HG02642 (cell line): ENCODE measurements at regions not wholly inside any gene's neighbourhood (a gene's known extent, or its start where the extent isn't known, plus 50 kb on each side); places are given as distances from the start of the nearest gene placed in this dataset.

Experiments
- ATAC-seq: cut with Tn5 transposase; IDR thresholded peaks from one replicate; pipeline ENCODE4 v1.9.1; 2021; ENCODE audit warnings: mild to moderate bottlenecking; ENCODE audit not compliant: unreplicated experiment, poor library complexity

DNA sequence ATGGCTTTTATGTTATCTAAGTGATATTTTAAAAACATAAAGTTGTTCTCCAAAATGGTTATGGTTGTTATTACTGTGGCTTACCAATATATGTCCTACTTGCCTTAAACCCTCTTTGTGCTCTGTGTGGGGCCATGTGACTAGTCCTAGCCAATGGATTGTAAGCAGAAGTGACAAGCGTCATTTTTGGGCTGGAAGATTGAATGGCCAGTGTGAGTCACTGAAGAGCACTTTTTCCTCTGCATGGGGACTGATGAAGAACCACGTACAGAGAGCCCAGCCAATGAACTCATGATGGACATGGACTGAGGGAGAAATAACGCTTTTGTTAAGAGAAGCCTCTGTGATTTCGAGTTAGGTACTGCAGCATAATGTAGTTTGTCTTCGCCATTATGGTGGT lies 332.7 kb downstream of the EDEM1 start:
- no peak for ATAC-seq

DNA sequence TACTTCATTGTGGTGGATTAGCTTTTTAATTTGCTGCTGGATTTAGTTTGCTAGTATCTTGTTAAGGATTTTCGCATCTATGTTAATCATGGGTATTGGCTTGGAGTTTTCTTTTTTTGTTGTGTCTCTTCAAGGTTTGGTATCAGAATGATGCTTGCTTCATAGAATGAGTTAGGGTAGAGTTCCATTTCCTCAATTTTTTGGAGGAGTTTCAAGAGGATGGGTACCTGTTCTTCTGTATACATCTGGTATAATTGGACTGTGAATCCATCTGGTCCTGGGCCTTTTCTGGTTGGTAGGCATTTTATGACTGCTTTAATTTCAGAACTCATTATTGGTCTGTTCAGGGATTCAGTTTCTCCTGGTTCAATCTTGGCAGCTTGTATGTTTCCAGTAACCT lies 335.6 kb downstream of the EDEM1 start:
- ATAC-seq: no peak

DNA sequence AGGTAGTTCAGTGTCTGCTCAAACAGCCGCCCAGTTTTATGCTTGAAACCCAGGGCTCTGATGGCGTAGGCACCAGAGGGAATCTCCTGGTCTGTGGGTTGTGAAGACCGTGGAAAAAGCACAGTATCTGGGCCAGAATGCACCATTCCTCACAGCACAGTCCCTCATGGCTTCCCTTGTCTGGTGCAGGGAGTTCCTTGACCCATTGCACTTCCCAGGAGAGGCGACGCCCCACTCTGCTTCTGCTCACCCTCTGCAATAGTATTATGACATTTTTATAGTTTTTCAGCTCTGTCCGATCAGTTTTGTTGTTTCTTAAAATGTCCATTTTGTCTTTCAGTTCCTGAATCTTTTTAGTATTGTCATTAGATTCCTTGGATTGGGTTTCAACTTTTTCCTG lies 343.5 kb downstream of the EDEM1 start:
- no peak for ATAC-seq

DNA sequence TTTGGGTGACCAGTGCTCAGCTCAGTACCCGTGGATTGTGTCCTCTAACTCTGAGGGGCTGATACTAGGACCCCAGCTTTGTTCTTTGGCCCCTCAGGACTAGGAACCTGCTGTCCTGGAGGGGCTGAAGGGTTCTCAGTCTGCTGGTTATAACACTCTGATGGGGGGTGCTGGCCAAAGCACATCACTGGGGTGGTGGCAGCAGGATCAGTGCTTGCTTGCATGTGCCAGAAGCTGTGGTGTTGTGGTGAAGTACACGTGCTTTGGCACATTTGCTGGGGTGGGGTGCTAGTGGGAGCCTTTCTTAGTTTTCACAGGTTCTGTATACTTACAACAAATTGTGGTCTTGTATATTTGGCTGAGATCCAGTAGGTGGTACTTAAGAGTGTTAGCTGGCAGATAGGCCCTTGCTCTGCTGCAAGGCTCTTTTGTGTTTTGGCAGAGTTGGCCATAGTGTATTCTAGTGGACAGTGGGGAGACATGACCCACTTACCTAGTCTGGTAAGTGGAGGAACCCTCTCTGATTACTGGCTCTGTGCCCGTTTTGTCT lies 344.3 kb downstream of the EDEM1 start:
- no peak for ATAC-seq

DNA sequence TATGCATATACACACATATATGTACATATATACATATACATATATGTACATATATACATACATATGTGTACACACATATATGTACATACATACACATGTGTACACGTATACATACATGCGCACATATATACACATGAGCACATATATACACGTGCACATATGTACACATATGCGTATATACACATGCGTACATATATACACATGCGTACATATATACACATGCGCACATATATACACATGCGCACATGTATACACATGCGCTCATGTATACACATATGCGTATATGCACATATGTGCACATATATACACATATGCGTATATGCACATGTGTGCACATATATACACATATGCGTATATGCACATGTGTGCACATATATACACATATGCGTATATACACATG lies 353.0 kb downstream of the EDEM1 start:
- no peak for ATAC-seq

DNA sequence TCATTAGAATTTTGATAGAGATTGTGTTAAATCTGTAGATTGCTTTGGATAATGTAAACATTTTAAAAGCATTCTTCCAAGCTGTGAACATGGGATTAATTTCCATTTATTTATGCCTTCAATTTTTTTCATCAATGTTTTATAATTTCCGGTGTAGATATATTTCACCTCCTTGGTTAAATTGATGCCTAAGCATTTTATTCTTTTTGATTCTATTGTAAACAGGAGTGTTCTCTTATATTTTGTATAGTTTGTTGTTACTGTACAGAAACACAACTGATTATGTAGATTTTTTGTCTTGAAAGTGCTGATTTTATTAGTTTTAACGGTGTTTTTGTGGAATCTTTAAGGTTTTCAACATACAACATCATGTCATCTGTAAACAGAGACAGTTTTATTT lies 355.0 kb downstream of the EDEM1 start:
- ATAC-seq: no peak

DNA sequence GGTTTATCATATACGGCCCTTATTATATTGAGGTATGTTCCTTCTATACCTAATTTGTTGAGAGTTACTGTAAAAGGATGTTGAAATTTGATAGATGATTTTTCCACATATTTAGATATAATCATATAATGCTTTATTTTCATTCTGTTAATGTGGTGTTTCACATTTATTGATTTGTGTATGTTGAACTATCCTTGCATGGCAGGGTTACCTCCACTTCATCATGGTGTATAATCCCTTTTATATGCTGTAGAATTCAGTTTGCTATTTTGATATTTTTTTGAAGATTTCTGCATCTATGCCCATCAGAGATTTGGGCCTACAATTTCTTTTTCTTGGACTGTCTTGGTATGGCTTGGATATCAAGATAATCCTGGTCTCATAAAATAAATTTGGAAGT lies 355.5 kb downstream of the EDEM1 start:
- no peak for ATAC-seq

DNA sequence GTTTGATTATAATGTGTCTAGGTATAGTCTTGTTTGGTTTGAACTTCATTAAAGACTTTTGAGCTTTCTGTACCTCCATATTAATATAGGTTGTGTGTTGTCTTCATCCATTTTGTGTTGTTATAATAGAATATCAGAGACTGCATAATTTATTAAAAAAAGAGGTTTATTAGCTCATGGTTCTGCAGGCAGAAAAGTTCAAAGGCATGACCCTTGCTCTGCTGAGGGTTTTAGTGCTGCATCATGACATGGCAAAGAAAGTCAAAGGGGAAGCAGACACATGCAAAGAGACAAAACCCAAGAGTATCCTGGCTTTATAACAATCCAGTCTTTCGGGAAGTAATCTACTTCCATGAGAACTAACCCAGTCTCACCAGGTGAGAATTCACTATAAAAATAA lies 358.2 kb downstream of the EDEM1 start:
- no peak for ATAC-seq

DNA sequence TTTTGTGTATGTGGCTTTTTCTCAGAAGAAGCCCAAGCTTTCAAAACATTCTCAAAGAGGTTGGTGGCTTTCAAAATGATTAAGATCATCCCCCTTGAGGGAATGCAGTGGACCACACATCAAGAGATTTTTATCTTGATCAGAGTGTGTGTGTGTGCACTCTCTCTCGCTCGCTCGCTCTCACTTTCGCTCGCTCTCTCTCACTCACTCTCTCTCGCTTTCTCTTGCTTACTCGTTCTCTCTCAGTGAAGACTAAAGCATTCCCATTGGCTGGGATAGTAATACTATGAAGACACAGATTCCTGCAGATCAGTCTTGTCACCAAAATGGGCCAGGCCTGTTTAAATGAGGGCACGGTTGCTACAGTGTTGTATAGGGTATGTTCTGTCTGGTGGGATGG lies 365.7 kb downstream of the EDEM1 start:
- no peak for ATAC-seq

DNA sequence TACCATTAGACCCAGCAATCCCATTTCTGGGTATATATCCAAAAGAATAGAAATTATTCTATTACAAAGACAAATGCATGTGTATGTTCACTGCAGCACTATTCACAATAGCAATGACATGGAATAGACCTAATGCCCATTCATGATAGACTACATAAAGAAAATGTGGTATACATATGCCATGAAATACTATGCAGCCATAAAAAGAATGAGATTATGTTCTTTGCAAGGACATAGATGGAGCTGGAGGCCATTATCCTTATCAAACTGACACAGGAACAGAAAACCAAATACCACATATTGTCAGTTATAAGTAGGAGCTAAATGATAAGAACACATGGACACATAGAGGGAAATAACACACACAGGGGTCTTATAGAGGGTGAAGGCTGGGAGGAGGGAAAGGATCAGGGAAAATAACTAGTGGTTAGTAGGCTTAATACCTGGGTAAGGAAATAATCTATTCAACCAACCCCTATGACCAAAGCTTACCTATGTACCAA lies 366.8 kb downstream of the EDEM1 start:
- ATAC-seq: no peak

DNA sequence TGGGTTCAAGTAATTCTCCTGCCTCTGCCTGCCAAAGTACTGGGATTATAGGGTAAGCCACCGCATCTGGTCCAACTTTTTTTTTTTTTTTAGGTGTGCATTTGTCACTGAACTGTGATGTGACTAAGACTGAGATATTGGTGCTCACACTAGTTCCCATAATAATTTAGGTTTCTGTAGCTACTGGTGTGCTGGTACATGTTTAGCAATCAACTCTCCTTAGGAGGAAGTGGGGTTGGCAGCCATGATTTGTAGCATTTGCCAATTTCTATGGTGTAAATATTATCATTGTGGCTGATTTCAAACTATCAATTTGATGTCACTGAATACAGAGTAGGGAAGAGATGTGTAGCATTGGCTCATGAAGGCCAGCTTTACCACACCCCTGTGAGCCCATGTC lies 372.7 kb downstream of the EDEM1 start:
- ATAC-seq: no peak

DNA sequence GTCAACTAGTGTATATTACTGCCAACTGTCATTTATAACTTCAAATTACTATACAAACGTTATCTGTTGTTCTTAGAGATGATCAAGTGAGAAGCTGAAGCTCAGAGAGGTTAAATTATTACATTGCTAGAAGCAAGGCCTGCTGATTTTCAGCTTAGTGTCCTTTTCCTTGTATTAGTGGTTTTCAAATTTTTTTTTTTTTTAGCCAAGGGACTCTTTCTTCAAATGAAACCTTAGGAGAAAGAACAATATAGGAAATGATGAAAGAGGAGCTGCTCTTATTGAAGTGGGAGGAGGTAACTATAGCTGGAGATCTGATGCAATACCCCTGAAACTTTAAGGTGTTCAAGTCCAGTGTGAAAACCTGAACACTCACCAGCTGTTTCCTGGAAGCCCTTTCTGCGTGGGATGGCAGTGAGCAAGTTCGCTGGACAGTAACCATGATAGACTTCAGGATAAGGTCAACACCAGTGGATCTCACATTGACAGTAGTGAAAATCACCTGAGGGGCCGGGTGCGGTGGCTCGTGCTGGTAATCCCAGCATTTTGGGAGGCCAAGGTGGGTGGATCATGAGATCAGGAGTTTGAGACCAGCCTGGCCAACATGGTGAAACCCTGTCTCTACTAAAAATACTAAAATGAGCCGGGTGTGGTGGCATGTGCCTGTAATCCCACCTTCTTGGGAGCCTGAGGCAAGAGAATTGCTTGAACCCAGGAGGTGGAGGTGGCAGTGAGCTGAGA lies 376.2 kb downstream of the EDEM1 start:
- no peak for ATAC-seq

DNA sequence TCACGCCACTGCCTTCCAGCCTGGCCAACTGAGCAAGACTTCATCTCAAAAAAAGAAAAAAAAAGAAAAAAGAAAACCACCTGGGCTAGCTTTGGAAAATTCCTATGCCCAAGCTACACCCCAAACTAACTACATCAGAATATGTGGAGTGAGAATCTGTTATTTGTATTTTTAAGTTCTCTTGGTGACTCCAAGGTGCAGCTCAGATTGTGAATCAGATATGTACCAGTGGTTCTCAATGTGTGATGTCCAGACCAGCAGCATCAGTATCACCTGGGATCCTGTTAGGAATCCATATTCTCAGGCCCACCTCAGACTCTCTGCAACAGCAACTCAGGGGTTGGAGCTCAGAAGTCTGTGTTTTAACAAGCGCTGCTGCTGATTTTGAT lies 376.8 kb downstream of the EDEM1 start:
- ATAC-seq: no peak

DNA sequence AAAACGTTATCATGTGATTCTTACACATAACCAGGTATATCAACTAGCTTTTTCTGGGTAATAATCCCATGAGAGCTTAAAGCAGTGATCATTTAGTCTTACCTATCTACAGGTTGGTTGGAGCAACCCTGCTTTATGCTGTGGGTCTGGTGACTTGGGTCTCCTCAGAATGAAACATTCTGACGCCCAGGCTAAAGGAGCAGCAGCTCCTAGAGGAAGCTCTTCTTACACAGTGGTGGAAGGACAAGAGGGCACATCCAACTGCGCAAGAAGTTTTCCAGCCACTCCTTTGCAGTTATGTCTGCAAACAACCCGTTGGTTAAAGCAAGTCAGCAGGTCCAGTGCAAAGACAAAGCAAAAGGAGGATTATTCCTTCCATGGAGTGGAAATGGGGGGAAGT lies 377.5 kb downstream of the EDEM1 start:
- peak; percentile 43 for ATAC-seq

DNA sequence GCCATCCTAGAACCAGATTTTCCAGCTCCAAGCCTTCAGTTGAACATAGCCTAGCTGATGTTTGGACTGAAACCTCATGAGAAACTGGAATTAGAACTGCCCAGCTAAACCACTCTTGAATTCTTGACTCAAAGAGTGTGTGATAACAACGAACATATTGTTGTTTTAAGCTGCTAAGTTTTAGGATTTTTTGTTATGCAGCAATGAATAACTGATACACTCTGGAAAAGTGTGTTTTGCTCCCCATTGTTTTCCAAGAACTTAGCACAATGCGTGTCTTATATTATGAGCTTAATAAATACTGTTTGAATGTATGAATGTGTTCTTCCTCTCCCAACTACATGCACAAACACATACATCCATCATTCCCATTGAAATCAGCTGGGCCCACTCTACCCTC lies 379.6 kb downstream of the EDEM1 start:
- no peak for ATAC-seq

DNA sequence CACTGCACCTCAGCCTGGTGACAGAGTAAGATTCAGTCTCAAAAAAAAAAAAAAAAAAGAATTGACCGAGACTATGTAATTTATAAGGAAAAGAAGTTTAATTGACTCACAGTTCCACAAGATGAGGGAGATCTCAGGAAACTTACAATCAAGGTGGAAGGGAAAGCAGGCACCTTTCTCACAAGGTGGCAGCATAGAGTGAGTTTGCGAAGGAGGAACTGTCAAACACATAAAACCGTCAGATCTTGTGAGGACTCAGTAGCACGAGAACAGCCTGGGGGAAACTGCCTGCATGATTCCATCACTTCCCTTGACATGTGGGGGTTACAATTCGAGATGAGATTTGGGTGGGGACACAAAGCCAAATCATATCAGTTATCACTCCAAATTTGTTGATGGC lies 380.9 kb downstream of the EDEM1 start:
- ATAC-seq: no peak

DNA sequence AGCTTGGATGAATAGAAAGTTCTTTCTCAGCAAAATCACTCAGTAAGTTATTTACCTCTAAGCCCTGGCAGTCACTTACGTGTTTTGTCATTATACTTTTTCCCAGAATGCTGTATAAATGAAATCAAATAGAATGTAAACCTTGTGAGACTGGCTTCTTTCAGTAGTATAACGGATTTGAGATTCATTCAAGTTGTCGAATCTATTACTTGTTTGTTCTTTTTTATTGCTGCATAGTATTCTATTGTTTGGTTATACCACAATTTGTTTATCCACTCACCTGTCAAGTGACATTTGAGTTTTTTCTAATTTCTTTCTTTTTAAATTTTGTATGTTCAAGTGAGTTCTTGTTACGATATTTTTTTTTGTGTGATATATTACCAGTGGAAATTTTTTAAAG lies 381.6 kb downstream of the EDEM1 start:
- ATAC-seq: no peak

DNA sequence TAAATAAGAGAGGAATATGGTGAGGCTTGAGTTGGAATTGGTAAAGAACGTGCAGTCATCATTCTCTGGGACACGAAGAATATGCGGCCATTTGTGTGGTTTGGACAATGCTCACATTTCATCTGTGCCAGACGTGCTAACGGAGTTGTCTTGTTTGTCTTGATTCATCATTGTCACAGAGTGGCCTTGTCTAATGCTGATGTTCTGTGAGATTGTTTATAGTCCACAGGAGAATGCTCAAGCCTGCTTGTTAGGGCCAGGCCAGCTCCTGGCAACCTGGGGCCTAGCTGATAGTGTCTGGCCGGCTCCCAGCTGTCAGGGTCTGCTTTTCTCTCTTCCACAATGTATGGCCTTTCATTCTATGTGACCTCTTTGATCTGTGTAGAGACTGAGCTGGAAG lies 384.7 kb downstream of the EDEM1 start:
- ATAC-seq: no peak

DNA sequence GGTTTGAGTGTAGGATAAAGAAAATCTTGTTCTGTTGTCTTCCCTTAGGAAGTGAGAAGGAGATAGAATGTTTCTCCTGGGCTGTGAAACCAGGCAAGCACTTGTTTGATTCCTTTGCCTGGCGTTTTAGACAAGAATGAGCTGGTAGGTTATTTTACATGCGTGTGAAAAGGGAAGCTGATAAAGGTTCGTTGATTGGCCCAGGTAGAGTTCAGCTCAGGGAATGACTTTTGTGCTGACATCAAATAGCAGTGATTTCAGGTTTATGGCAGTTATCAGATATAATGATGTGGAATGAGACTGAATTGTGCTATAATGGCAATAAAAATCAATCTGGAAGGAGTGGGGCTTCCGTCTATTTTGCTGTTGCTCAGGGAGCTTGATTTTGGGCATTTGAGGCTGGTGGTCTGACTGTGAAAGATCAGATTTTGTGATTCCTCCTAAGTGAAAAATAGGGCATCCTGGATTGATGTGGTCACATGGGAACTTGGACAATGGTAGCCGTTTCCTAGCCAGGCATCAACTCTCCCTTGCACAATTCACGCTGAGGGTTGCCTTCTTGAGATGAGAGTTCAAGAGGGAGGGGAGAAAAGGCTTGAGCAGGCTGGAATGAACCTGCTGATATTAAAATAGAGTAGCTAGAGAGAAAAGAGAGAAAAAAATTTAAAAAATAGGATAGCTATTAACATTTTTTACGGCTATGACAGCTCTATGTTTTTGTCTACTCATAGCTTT lies 388.9 kb downstream of the EDEM1 start:
- no peak for ATAC-seq

DNA sequence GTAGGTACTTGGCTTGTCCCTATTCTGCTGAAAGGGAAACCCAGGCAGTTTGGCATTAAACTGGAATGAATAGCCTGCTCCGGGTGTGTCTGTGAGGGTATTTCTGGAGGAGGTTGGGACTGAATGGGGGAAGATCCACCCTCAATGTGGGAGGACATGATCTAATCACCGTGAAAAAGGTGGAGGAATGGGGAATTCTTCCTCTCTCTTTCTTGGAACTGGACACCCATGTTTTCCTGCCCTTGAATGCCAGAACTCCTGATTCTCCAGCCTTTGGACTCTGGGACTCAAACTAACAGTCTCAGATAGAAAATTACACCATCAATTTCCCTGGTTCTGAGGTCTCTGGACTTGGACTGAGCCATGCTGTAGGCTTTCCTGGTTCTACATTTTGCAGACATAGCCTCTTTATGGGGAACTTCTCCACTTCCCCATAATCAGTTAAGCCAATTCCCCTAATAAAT lies 391.7 kb downstream of the EDEM1 start:
- no peak for ATAC-seq

DNA sequence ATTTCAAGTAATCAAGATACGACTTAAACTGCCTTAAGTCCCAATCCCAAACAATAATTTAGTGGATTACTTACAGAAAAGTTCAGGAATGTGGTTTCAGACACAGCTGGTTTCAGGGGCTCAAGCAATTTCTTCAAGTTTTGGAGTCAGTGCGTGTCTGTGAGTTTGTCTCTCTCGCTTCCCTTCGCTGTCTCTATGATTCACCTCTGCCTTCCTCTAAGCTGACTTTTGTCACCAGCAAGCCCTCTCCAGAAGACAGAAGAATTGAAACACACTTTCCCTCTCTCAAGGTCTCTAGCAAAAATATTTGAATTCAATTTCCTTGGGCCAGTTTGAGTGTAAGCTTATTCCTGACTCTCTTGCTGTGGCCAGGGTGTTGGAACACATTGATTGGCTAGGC lies 392.4 kb downstream of the EDEM1 start:
- ATAC-seq: no peak

DNA sequence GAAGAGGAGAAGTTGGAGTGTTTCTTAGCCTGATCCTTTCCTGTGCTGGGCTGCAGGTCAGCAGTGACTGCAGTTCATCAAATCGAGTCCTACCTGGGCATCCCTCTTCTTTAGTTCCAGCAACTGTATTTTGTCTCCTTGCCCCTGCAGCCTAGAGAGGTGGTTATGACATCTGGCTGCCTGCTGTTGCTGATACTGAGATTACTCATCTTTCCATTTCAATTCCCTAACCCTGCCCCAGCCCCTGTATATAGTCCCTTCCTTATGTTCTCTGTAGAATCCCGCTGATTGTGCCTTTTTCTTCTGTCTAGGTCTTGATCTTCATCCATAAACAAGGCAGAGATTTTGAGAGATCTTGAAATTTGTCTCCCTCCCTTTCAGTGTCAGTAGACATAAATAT lies 393.3 kb downstream of the EDEM1 start:
- no peak for ATAC-seq
